Upper lobe of left lung (tissue), 4 donors: ENCODE measurements at regions not wholly inside any gene's neighbourhood (a gene's known extent, or its start where the extent isn't known, plus 50 kb on each side); places are given as distances from the start of the nearest gene placed in this dataset.

Source experiments
- CTCF ChIP-seq, 6 experiments: fragments of 450-650 bp in 4 of 6; fragments of 200-600 bp in 2 of 6; sonication (generic) in 2 of 6; IDR thresholded peaks; one replicate each; pipeline ENCODE4 v1.5.1; 2016 to 2019; ENCODE audit warnings: antibody characterized with exemption in 6 of 6
- POLR2AphosphoS5 ChIP-seq, 2 donors: sonication (generic); formaldehyde crosslinking; IDR thresholded peaks; one replicate each; pipeline ENCODE4 v1.5.1; 2017; ENCODE audit warnings: antibody characterized with exemption in 2 of 2

DNA sequence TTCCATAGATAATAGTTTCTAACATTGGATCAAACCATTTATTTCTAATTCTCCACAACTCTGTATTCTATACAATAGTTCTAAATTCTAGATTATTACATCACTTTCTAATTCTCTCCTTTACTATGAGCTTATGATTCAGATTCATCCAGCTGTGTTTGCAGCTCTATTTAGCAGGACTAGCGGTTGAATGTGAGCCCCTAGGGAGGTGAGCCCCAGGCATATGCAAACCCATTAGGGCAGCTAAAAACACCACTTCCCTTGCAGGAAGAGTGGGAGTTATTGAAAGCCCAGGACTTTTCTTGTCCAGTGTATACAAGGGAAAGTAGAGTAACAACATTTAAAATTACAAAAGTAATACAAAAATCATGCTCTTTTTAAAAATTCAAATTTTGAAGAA, 56.9 kb downstream of the KRTAP19-8 start:
- no peak for TF ChIP-seq CTCF (IDR thresholded peaks at IDR 0.05)
- TF ChIP-seq POLR2AphosphoS5 (IDR thresholded peaks at IDR 0.05): no peak
